ENCODE measurements at regions not wholly inside any gene's neighbourhood (a gene's known extent, or its start where the extent isn't known, plus 50 kb on each side); places are given as distances from the start of the nearest gene placed in this dataset.

GRCh38 chr3:77707281-77707680 is 667.4 kb downstream of the ROBO2 start:
- WGBS, 5 donors = 75 to 85% (median 80%) methylated on average over 2 of the region's 2 CpGs
- Histone ChIP-seq H3K4me3 (no peak overlapping the region), H3K36me3 (no peaks in the 10 kb centered on the region), H3K27me3 (replicated peaks in 1 of 7) (no peaks in the 10 kb centered on the region), H3K27ac (no peak overlapping the region), H3K9me3 (peaks cover 0 to 4% (median 0%) of the 10 kb centered on the region in 8 donors), H3K4me1 (no peaks in the 10 kb centered on the region)
- TF ChIP-seq POLR2AphosphoS5 (IDR thresholded peaks at IDR 0.05) = no peak
- TF ChIP-seq, protein P1, sequence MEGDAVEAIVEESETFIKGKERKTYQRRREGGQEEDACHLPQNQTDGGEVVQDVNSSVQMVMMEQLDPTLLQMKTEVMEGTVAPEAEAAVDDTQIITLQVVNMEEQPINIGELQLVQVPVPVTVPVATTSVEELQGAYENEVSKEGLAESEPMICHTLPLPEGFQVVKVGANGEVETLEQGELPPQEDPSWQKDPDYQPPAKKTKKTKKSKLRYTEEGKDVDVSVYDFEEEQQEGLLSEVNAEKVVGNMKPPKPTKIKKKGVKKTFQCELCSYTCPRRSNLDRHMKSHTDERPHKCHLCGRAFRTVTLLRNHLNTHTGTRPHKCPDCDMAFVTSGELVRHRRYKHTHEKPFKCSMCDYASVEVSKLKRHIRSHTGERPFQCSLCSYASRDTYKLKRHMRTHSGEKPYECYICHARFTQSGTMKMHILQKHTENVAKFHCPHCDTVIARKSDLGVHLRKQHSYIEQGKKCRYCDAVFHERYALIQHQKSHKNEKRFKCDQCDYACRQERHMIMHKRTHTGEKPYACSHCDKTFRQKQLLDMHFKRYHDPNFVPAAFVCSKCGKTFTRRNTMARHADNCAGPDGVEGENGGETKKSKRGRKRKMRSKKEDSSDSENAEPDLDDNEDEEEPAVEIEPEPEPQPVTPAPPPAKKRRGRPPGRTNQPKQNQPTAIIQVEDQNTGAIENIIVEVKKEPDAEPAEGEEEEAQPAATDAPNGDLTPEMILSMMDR (IDR thresholded peaks at IDR 0.05 in 8 of 11, conservative IDR thresholded peaks at IDR 0.05 in 3 of 11) = no peak
- no peak for TF ChIP-seq POLR2A (IDR thresholded peaks at IDR 0.05)
- DNase-seq = no peak
- intact Hi-C loops (cut with DNase I; ENCODE audit: low total_unique reads) = no loop called here

DNA sequence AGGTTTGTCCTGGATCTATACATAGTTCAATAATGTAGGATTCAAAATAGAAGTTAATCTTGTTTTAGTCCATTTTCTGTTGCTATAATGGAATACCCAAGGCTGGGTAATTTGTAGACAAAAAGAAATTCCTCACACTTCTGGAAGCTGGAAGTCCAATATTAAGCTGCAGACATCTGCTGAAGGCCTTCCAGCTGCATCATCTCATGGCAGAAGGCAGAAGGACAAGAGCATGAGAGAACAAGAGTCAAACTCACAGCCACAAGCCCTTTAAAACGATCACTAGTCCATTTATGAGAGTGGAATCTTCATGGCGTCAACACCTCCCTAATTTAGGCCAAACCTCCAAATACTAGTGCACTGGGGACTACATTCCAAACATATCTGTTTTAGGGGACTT is 669.3 kb downstream of the ROBO2 start:
- TF ChIP-seq POLR2A (IDR thresholded peaks at IDR 0.05) (no peak), POLR2AphosphoS5 (IDR thresholded peaks at IDR 0.05) (no peak)
- TF ChIP-seq, protein P1 (IDR thresholded peaks at IDR 0.05 in 8 of 11, conservative IDR thresholded peaks at IDR 0.05 in 3 of 11) = no peak
- Histone ChIP-seq H3K9me3 (peaks cover 0 to 3% (median 0%) of the 10 kb centered on the region in 8 donors), H3K4me1 (no peaks in the 10 kb centered on the region), H3K36me3 (no peaks in the 10 kb centered on the region), H3K27ac (no peak overlapping the region), H3K4me3 (no peak overlapping the region), H3K27me3 (replicated peaks in 1 of 7) (no peaks in the 10 kb centered on the region)
- DNase-seq = no peak
- WGBS, 5 donors = 66 to 79% (median 74%) methylated on average over 2 of the region's 2 CpGs
- intact Hi-C loops (cut with DNase I; ENCODE audit: low total_unique reads) = no loop called here

DNA sequence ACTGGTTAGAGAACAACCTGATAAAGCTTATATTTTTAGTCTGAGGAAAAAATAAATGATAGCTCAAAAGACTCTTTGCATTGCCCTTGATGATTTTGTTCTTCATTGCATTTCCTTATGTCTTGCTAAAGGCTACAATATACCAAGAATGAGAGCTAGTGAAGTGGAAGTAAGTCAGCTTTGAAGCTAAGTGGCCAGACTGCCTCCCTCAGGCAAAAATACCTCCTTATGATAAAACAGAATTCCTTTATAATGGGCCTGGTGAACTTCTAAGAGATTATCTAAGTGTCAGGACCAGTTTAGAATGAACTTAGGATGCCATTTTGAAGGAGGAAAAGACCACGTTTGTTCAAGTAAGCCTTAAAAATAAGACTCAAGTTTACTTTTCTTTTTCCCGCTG is 678.4 kb downstream of the ROBO2 start:
- TF ChIP-seq POLR2A (IDR thresholded peaks at IDR 0.05) = no peak
- TF ChIP-seq POLR2AphosphoS5 (IDR thresholded peaks at IDR 0.05) = no peak
- TF ChIP-seq, protein P1 (IDR thresholded peaks at IDR 0.05 in 8 of 11, conservative IDR thresholded peaks at IDR 0.05 in 3 of 11) = no peak
- WGBS, 5 donors = 35 to 64% (median 63%) methylated on average over 2 of the region's 2 CpGs

GRCh38 chr3:77720460-77720971 is 680.6 kb downstream of the ROBO2 start:
- Histone ChIP-seq H3K36me3 (no peaks in the 10 kb centered on the region), H3K27me3 (replicated peaks in 1 of 7) (no peaks in the 10 kb centered on the region), H3K27ac (no peak overlapping the region), H3K4me3 (no peak overlapping the region), H3K4me1 (no peaks in the 10 kb centered on the region), H3K9me3 (peaks cover 0 to 12% (median 4%) of the 10 kb centered on the region in 8 donors)
- intact Hi-C loops (cut with DNase I; ENCODE audit: low total_unique reads) = no loop called here
- no peak for DNase-seq
- TF ChIP-seq POLR2AphosphoS5 (IDR thresholded peaks at IDR 0.05) = no peak
- TF ChIP-seq, protein P1 (IDR thresholded peaks at IDR 0.05 in 8 of 11, conservative IDR thresholded peaks at IDR 0.05 in 3 of 11) = no peak
- no peak for TF ChIP-seq POLR2A (IDR thresholded peaks at IDR 0.05)

More for the DNA sequence above, 678.4 kb downstream of the ROBO2 start:
- Histone ChIP-seq H3K36me3 (no peaks in the 10 kb centered on the region), H3K27ac (no peak overlapping the region), H3K9me3 (peaks cover 0 to 12% (median 2%) of the 10 kb centered on the region in 8 donors), H3K4me1 (no peaks in the 10 kb centered on the region), H3K27me3 (replicated peaks in 1 of 7) (no peaks in the 10 kb centered on the region), H3K4me3 (no peak overlapping the region)
- DNase-seq = no peak
- intact Hi-C loops (cut with DNase I; ENCODE audit: low total_unique reads) = no loop called here
